GM12873 (cell line): ENCODE measurements at regions not wholly inside any gene's neighbourhood (a gene's known extent, or its start where the extent isn't known, plus 50 kb on each side); places are given as distances from the start of the nearest gene placed in this dataset.

Experiments
- CTCF ChIP-seq: IDR thresholded peaks from 2 replicates; pipeline ENCODE4 v1.5.1; 2012; ENCODE audit warnings: low read depth, mild to moderate bottlenecking, moderate library complexity, low read length, control low read depth; ENCODE audit not compliant: insufficient read depth; ENCODE audit errors: missing control alignments

GRCh38 chr5:168147106-168147505 lies 144.3 kb upstream of the WWC1 start:
- TF ChIP-seq CTCF = no peak

DNA sequence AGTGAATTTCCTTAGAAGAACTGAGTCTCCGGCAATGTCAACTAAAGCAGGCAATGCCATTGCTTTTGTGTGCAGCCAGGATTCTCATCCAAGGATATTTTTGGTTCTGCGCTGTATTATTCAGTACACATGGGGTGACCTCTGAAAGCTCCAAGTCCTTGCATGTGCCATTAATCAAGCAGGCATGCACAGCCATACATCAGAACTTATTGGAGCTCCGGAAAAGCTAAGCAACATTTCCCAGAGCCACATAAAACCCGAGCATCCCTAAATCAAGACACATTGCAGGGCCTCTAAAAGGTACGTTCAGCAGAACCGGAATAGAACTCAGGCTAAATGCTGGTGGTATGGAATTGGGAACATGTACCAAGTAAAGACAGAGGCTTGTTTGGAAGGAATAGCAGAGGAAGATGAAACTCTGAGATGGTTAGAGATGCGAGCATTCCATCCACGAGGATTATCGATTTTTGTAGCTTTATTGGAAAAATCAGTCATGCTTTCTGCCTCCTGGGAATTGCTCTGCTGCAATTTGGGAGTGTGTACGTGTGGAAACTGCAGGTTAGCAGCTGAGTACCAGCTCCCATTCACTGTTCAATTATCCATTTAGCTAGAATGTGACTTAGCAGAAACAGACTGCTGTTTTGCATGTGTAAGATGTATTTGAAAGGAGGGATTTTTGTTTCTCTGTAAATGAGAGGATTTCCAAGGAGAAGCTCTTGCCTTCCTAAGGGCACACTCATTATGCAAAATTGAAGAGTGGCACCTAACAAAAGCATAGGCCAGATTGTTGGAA lies 143.7 kb upstream of the WWC1 start:
- TF ChIP-seq CTCF = no peak

GRCh38 chr5:168151041-168151440 lies 140.4 kb upstream of the WWC1 start:
- TF ChIP-seq CTCF = no peak

GRCh38 chr5:168152660-168153059 lies 138.8 kb upstream of the WWC1 start:
- TF ChIP-seq CTCF = no peak

- TF ChIP-seq CTCF = no peak
Measured at GRCh38 chr5:168153263-168153875, 138.1 kb upstream of the WWC1 start.

DNA sequence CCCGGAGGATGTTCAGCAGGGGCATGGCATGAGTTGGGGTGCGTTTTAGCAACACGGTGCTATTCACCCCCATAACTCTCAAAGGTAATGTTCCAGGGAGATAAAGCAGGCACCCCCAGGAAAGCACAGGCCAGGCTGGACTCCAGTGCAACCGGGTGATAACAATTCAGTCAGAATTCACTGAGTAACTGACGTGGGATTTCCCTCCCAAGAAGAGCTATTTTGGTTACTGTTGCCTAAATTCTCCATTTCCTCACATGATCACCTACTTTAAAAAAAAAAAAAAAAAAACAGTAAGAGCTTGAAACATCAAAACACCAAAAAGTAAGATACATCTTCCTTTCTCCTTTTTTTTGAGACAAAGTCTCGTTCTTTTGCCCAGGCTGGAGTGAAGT lies 137.6 kb upstream of the WWC1 start:
- TF ChIP-seq CTCF = no peak

DNA sequence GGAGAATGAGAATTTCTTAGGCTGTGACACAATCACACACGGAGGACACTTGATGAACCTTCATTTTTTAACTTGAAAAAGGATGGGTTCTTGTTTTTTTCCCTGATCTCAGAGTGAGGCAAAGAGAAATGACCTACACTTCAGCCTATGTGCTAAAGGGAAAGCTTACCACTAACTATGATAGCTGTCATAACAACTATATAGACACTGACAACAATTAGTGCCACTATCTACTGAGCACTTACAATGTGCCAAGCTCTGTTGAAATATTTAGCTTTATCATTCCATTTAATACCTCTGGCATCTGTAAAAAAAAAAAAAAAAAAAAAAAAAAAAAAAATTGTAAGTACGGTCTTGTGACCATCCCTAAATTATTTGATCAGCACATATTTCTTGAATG lies 135.9 kb upstream of the WWC1 start:
- no peak for TF ChIP-seq CTCF
